Activated CD8-positive, alpha-beta memory T cell treated with anti-CD3 and anti-CD28 coated beads, Interleukin-2, amount 50 U/mL, for 24 hours (primary cell): ENCODE measurements at regions not wholly inside any gene's neighbourhood (a gene's known extent, or its start where the extent isn't known, plus 50 kb on each side); places are given as distances from the start of the nearest gene placed in this dataset.

Source experiments
- DNase-seq: peaks from one replicate; pipeline ENCODE4 v3.0.0-alpha.2; 2020; ENCODE audit errors: extremely low read depth

DNA sequence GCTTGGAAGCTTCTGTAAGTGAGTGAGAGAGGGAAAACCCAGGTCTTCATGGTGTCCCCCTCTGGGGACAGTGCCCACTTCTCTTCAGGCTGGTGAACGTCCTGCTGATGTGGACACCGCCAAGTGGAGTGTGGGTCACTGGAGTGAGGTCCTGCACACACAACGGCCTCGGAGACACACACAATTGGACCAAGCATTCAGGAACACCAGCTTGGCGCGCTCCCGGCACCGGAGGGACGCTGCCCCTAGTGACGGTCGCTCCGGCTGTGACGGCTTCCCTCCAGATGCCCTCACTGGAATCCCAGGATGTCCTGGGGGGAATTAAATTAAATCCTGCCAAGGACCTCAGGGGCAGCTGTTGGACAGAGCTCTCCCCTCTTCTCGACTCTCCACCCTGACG lies 123.1 kb downstream of the ZNF664 start:
- DNase-seq, result no peak

DNA sequence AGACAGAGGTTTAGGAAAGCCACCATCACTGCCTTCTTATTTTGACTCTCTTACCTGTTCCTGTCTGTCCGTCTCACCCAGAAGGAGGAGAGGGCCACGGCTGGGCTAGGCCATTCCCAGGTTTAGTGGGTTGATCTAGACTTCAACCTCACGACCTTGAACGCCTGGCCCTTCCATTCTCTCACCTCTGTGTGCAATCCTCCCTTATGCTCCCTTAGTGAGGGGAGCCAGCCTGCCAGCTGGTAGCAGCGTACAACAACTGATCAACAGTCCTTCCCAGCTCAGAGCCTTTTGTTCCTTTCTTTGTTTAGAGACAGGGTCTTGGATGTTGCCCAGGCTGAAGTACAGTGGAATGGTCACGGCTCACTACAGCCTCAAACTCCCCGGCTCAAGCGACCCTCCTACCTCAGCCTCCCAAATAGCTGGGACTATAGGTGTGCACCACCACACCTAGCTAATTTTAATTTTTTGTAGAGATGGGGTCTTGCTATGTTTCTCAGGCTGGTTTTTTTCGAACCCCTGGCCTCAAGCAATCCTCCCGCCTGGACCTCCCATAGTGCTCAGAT lies 123.9 kb downstream of the ZNF664 start:
- DNase-seq, result no peak

DNA sequence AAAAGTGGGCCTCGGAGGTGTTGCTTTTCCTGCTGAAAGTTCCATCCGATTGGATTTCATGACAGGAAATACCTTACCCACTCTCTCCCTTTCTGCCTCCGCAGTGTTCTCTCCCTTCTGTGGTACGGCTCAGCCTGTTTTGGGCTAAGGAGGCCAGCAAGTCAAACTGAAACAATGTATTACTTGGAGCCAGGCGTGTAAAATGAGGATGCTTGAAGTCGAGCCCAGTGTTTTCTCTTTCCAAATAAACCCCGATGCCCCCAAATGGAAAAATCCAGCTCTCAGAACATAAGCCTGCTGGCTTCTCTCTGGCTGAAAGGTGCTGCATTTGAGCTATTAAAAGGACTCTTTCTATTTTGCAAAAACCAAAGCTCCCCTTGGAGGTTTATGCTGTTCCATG lies 124.7 kb downstream of the ZNF664 start:
- no peak for DNase-seq

DNA sequence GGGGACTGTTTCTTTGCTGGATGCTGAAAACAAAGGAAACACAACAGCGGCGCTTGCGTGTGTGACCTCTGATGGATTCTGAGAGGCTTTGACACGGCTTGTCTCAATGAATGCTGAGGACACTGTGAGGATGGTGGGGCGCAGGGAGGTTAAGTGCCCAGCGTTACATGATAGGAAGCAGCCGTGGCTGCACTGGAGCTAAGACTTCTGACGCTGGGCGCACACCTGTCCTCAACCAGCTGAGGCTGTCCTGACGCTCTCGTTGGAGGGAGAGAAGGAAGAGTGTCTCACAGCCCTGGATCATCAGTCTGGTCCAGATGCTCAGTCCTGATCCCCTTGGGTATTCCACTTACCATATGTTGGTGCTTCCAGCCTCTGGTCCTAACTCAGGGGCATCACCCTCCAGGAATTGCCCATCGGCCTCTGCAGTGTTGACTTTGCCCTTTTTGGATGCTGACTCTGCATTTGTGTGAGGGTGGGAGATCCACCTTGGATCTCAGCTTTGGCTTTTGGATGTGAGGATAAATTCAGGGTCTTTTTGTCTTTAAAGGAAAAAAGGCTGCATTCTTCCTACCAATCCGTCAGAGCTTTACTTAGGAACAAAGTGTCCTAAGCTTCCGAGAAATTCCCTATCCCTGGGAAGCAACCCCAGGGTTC lies 125.2 kb downstream of the ZNF664 start:
- no peak for DNase-seq

DNA sequence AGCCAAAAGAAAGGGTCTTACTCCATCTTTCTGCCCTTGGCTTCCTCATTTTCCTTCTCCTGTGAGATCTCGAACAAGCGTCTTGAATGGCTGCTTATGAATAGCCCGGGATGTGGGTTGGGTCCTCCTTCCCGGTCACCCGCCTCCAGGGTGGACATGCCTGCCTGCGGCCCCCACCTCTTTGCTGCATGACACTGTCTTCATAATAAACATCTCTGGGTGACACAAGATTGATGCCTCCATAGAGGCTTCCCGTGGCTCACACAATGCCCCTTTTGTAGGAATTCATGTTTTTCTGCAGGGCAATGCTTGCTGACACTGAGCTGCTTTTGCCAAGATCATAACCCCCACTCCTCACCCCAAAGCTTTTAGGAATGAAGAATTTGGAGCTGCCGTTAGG lies 125.9 kb downstream of the ZNF664 start:
- DNase-seq, result no peak

DNA sequence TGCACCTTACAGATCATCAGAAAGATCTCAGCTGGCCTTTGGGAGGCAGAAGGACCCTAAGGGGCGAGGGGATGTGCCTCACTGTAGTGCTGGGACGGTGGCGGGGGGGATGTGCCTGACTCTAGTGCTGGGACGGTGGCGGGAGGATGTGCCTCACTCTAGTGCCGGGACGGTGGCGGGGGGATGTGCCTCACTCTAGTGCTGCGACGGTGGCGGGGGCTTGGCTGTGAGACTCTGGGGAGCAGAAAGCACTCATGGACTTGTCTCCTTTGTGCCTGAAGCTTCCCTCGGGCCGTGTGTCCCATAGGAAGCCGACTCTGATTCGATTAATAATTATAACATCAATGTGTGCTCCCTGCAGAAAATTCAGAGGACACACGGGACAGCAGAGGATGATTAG lies 126.6 kb downstream of the ZNF664 start:
- no peak for DNase-seq

DNA sequence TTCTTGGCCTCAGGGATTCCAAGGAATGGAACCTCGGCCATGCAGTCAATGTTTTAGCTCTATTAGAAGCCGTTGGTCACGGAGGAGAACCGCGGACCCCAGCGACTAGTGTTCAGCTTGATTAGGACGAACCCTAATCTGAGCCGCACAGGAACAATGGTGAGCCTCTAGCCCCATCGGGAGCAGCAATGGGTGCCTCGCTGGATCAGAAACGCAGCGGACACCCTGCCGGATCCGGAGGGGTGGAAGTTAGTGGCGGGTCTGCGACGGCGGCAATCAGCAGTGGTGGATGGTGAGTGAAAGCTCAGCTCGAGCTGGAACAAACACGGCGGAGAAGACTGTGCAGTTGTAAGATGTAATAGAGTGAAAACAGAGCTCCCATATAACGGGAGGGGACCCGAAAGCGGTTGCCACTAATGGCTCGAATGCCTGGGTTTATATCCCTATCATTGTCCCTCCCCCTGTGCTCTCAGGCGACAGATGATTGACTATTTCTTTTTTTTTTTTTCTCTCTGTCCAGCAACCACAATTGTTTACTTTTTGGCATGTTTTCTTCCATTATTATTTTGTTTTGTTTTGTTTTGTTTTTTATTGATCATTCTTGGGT lies 127.7 kb downstream of the ZNF664 start:
- no peak for DNase-seq

DNA sequence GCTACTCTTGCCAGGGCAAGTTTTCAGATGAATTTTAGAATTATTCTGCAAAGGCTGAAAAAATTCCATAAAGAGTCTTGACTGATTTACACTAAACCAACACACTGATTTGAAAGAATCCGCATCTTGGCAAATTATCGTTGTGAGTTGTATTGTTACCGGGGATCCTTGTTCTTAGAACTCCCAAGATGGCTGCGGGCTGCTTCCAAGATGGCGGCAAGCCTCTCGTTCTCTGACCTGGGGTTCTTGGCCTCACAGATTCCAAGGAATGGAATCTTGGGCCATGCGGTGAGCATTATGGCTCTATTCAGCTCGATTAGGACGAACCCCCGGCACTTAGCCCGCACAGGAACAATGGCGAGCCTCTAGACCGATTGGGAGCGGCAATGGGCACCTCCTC lies 132.5 kb downstream of the ZNF664 start:
- no peak for DNase-seq

DNA sequence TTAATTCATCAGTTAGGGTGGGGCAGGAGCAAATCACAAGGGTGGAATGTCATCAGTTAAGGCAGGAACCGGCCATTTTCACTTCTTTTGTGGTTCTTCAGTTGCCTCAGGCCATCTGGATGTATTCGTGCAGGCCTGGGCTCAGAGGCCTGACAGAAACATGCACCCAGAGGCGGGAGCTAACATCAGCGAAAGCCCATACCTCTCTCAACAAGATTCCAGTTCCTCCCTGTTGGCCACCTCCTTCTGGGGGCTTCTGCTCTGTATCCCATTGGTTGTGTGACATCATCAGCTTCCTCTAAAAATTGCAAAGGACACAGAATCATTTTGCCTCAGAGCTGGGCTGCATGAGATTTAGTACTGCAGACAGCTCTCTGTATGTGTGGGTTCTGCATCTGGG lies 134.3 kb downstream of the ZNF664 start:
- no peak for DNase-seq

DNA sequence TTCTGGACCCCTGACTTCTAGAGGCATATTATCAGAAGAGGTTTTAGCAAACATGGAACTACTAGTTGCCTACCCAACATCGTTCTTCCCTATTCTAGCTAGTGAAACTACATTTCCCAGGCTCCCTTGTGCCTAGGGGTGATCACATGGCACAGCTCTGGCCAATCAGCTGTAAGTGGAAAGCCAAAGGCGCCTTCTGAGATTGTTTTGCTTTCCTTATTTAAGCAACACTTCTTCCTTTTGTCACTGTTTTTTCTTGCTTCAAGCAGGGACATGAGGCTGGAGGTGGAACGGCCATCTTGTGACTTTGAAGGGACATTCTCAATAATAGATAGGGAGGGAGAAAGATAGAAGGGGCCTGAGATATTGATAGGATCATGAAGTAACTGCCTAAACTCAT lies 136.7 kb downstream of the ZNF664 start:
- DNase-seq, result no peak

DNA sequence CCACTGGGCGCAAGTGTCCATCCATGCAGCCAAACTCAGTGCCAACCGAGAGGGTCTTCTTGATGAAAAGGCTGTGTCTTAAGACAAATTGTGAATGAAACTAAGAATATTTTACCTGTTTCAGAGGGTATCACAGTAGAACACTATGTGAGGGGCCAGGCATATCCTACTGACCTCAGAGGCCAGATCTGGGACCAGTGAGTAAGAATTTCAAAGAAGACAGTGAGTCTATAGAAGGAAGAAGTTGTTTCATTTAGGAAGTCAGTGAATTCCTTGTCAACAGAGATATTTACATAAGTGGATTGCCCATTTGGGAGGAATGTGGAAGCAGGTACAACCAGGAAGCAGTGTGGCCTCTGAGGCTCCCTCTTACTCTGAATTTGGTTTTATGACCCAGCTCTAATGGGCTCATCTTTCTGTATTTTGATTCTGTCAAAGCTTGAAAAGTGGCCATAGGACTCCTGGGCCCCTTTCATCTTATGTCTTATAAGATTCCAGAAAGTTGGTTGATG lies 137.4 kb downstream of the ZNF664 start:
- no peak for DNase-seq

DNA sequence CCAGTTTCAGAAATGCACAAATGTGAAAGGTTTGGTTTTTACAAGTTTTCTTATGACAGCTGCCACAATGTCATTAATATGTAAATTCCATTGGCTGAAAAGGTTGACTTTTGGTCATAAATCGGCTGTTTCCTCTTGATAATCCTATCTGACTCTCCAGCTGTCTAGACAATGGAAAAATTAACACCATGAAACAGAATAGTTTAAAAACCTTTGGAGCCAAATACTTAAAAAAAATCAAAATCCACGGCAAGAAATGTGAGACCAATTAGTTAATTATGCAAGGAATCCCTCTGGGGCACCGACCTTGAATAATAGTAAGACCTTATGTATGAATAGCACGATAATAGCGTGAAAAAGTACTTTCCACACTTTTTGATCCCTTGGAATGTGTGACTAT lies 138.0 kb downstream of the ZNF664 start:
- no peak for DNase-seq

DNA sequence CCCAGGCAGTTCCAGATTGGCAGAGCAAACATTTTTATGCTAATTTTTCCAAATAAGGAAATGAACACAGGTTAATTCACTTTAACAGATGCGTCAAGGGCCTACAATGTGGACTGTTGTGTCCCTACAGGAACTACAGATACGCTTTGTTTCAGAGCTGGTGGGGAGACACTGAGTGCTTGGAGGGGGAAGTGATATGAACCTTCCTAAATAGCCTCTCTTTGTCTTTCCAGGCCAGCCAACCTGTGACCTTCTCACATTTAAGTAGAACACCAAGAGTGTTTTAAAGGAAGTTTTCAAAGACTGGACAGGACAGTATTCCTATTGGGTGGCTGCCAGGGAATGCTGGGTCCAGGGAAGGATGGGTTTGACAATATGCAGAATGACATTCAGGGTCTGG lies 141.3 kb downstream of the ZNF664 start:
- no peak for DNase-seq

DNA sequence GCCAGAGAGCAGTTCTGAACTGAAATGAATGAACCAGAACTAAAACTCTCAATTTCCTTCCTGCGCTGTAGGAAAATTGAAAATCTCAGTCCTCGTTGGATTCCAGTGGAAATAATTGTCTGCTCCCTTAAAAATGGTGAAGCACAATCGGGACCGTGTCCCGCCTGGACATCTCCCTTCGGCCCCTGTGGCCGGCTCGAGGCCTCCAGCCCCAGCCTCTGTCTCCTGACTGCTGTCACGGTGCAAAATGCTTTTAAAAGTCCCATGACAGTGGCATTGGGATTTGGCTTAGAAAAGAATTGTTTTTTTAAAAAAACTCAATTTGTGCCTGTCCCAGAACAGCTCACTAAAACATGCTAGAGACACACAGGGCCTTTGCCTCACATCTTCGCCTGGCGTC lies 142.5 kb downstream of the ZNF664 start:
- no peak for DNase-seq

DNA sequence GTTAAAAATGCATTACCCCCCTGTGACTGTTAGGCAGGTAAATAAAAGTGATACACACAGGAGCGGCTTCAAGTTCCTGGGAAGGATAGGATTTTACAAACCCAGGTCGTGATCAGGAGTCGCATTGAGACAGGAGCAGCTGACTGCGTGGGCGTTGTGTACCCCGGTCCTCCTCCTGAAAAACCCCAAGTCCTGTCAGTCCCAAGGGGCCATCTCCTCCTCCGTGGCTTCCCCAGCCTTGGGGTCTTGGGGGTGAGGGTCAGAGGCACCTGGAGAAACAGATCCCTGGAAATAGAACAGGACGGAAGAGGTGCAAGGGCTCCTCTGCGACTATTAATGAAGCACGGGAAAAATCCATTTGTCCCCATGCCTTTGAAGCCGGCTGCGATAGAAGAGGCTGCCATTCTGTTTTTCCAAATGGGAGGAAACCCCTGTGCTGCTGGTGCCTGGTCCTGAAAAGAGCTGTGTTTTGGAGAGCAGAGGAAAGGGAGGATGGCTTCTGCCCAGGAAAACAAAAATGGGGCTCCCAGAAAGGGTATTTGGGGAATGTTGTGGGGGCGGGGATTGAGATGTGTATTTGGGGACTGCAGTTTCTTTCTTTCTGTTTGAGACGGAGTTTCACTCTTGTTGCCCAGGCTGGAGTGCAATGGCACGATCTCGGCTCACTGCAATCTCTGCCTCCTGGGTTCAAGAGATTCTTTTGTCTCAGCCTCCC lies 143.1 kb downstream of the ZNF664 start:
- no peak for DNase-seq

DNA sequence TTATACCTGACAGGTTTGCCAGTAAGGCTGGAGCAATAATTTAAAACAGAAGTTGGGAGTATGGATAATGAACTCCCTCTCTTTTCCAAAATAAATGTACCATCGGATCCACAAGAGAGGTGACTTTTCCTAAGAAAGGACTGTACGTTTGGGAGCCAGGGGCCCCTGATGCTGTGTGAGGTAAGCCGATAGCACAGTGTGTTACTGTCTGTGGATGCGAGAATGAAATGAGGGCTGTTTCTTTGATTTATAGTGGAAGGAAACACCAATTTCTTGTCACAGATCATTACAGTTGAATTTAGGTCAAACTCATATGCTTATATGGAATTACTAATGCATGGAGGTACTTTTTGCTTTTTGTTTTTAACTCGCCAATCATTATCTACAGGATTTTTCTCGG lies 147.7 kb downstream of the ZNF664 start:
- no peak for DNase-seq

DNA sequence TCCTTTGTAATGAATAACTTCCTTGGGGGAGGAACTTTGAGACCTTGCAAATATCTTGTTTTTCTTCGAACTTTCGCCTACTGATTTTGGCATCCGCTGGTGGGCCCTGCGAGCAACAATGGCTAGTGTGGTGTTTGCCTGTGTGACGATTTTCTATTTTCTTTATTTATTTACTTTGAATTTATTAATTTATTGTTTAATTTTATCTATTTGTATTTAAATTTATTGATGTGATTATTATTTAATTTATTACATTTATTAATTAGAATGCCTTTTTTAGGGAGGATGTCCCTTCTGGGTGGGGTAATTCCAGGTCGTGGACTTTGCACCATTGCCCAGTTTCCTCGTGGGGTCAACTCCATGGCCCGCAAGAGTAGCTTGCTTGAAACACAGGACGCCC lies 149.7 kb downstream of the ZNF664 start:
- no peak for DNase-seq

DNA sequence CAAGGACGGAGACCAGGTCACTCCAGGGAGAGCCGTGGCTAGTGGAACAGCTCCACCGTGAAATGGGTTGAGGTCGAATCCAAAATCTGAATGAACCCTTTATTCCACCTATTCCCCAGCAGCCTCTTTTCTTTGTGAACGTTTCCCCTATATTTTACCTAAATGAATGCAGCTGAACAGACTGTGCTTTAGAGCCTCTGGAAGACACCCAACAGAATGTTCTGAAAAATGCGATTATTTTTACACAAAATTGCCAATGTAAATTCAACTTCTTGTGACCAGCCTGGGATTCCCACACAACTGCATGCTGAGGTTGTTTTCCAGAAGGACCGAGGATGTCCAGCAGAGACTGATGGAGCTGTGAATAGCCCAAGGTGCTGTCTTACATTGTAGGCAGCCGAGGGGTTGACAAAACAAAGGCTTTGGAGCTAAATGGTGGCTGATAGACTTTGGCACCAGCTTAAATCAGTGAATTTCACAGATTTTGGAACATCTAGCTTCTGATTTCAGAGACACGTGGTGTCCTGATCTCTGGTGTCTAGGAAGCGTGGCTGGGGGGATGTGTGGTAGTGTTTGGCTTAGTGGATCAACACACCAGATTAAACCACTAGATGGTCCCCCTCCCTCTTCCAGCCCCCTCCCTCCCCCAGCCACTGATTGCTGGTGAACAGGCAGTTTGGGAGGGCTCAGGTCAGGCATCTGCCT lies 150.4 kb downstream of the ZNF664 start:
- DNase-seq, result no peak

DNA sequence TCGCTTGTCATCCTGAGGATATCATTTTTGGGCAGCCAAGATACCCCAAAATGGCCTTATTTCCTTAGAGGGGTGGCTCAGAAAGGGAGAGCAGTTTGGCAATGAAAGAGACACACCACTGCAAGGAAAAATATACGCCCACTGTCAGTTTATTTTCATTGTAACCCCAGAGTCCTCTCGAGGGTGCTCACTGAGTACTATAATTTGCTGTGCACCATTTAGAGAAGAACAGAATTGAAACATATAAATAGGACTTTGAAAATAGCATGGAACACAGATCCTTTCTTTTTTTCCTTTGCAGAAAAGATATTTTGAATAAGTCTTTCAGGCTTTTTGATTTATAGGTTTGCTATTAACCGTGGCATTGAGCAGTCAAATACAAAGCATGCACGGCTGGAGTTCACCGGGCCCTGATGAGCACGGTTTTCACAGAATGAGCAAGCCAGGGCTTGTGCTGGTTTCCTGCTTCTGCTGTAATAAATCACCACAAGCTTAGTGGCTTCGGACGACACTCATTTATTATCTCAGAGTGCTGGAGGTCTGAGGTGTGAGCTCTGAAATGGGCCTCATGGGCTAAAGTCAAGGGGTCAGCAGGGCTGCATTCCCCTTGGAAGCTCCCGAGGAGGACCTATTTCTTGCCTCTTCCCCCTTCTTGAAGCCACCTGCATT lies 152.3 kb downstream of the ZNF664 start:
- DNase-seq, result no peak

DNA sequence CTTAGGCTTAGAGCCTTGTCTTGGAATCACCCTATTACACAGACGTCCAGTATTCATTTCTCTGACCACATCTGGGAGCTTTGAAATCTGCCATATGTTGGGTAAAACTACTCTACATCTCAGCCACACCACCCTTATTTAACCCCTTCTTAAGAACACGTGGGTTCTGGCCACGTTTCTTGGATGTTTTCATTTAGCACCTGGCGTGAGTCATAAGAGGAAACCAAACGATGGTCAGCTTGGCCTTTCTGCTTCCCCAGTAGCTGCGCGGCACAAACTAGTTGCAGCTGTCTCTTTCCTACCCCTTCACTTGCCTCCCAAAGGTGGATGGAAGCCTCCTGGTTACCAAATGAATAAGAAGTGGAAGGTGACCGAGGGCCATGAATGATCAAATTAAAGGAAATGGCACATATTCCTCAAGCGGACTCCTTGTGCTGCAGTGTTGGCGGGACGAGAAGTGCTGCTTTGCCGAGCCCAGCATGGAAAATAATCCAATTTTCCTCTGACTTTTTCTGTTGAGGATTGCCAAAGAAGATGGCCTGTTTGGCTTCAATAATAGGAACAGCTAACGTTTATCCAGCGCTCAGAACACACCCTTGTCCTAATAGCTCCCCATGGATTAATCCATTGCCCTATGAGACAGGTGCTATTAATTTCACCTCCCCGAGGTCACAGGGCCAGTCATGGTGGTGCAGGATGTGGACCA lies 154.1 kb downstream of the ZNF664 start:
- DNase-seq, result no peak

DNA sequence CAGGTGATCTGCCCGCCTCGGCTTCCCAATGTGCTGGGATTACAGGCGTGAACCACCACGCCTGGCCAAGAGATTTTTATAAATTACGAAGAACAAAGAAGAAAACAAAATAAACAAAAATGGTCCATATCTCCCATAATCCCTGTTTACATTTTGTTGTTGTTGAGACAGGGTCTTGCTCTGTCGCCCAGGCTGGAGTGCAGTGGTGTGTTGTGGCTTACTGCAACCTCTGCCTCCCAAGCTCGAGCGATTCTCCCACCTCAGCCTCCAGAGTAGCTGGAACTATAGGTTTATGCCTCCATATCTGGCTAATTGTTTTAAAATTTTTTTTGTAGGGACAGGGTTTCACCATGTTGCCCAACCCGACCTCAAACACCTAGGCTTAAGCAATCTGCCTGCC lies 156.1 kb downstream of the ZNF664 start:
- DNase-seq, result no peak
